ENCODE measurements at regions not wholly inside any gene's neighbourhood (a gene's known extent, or its start where the extent isn't known, plus 50 kb on each side); places are given as distances from the start of the nearest gene placed in this dataset.
"Not testable (repeated sequence)": the region's sequence is repeated elsewhere in the genome, so short reads cannot be mapped to it uniquely, and the experiment has no call there.

DNA sequence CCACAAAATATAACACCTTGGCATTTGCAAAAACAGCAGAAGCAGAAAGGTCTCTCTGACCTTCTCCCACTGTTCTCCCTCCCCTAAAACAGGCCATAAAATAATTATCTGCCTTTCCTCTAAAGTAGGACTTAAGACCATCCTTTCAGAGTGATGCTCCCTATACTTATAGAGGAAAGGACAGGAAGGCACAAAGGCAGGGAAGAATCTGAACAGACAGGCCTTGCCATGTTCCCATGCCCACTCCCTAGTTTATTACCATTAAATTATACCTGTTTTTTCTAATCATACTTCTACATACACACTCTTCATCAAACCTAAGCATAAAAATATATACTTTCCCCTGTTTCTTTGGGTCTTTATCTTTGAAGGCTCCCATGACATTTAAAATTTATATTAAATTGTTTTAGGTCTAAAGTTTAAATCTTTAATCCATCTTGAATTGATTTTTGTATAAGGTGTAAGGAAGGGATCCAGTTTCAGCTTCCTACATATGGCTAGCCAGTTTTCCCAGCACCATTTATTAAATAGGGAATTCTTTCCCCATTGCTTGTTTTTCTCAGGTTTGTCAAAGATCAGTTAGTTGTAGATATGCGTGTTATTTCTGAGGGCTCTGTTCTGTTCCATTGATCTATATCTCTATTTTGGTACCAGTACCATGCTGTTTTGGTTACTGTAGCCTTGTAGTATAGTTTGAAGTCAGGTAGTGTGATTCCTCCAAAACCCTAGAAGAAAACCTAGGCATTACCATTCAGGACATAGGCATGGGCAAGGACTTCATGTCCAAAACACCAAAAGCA is 755.8 kb upstream of the ADGRB3 start:
- DNase-seq (ENCODE audit: low read depth in 2 of 2): not testable (repeated sequence)

DNA sequence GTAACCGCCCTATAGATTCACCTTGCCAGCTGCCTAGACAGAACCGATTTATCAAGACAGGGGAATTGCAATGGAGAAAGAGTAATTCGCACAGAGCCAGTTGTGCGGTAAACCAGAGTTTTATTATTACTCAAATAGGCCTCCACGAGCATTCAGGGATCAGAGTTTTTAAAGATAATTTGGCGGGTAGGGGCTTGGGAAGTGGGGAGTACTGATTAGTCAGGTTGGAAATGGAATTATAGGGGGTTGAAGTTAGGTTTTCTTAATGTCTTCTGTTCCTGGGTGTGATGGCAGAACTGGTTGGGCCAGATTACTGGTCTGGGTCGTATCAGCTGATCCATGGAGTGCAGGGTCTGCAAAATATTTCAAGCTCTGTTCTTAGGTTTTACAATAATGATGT is 756.9 kb upstream of the ADGRB3 start:
- not testable (repeated sequence) for DNase-seq (ENCODE audit: low read depth in 2 of 2)

DNA sequence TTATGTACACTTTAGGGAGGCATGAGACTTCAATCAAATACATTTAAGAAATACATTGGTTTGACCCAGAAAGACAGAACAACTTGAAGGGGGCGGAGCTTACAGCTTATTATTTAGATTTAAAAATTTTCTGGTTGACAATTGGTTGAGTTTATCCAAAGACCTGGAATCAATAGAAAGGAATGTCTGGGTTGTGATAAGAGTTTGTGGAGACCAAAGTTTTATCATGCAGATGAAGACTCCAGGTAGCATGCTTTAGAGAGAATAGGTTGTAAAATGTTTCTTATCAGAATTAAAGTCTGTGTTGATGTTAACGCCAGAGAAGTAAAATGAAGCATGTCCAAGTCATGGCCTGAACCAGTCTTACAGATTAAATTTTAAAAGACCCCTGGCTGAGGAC is 757.8 kb upstream of the ADGRB3 start:
- DNase-seq (ENCODE audit: low read depth in 2 of 2): no peak

DNA sequence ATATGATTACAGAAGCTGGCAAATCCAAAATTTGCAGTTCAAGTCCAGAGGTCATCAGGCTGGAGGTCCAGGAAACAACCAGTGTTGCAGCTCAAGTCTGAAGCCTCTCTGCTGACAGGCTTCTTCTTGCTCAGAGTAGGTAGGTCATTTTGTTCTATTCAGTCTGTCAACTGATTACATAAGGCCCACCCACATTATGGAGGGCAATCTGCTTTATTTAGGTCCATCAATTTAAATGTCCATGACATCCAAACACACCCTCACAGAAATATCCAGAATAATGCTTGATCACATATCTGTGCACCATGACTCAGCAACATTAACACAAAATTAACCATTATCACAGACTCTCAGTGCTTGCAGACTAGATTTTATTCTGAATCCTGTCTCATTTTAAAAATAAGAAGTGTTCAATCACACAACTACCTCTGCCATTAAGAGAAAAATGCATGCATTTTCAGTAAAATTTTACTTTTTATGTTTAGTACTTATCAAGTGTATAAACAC is 759.2 kb upstream of the ADGRB3 start:
- DNase-seq (ENCODE audit: low read depth in 2 of 2): no peak

DNA sequence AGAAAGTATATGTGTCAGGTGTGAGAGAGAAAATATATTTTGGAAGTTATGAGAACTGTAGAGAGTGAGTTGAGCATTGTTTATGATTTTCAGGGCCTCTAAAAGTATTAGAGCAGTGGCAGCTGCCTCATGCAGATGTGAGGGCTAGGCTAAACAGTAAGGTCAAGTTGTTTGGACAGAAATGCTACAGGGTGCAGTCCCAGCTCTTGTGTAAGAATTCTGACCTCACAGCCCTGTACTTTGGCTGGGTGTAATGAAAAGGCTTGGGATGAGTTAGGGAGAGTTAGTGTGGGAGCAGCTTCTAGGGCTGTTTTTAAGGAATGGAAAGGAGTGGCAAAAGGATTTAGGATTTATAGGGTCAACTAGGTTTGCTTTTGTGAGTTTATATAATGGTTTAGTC is 764.8 kb upstream of the ADGRB3 start:
- no peak for DNase-seq (ENCODE audit: low read depth in 2 of 2)

DNA sequence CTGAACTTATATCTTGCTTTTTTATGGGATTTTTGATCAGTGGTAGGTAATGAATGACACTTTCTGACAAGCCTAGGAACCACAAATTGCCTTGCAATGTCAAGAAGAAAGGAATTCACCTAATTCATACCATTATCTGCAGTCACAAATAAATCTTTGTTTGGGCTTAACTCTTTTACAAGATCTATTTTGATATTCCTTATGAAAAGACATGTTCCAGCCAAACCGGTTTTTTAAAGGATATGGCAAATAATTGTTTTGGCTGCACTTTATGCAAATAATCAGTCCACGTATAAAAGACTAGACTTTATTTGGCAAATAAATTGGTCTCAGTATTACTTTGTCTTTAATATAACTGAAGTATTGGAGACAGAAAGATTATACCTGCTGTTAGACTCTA is 771.7 kb upstream of the ADGRB3 start:
- no peak for DNase-seq (ENCODE audit: low read depth in 2 of 2)

DNA sequence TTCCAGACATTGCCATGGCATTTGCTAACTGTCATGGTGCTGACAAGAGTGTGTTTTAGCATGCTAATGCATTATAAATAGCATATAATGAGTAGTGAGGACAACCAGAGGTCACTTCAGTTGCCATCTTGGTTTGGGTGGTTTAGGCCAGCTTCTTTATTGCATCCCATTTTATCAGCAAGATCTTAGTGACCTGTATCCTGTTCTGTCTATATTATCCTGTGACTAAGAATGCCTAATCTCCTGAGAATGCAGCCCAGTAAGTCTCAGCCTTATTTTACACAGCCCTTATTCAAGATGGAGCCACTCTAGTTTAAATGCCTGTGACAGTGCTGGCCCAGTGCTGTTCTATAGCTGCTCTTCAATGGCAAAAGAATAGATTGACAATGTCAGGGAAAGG is 781.0 kb upstream of the ADGRB3 start:
- DNase-seq (ENCODE audit: low read depth in 2 of 2): no peak

DNA sequence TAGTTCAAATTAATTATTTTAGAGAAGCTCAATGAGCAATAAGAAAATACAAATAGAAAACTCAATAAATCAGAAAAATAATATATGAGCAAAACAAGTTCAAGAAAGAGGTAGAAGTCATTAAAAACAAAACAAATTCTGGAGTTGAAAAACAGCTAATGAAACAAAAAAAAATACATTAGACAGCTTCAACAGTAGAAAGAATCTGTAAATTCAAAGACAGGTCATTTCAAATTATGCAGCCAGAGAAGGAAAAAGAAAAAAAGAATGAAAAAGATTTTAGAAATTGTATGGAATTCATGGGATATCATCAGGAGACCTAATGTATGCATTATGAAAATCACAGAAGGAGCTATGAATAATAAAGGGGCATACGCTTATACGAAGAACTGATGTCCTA is 795.3 kb upstream of the ADGRB3 start:
- no peak for DNase-seq (ENCODE audit: low read depth in 2 of 2)

DNA sequence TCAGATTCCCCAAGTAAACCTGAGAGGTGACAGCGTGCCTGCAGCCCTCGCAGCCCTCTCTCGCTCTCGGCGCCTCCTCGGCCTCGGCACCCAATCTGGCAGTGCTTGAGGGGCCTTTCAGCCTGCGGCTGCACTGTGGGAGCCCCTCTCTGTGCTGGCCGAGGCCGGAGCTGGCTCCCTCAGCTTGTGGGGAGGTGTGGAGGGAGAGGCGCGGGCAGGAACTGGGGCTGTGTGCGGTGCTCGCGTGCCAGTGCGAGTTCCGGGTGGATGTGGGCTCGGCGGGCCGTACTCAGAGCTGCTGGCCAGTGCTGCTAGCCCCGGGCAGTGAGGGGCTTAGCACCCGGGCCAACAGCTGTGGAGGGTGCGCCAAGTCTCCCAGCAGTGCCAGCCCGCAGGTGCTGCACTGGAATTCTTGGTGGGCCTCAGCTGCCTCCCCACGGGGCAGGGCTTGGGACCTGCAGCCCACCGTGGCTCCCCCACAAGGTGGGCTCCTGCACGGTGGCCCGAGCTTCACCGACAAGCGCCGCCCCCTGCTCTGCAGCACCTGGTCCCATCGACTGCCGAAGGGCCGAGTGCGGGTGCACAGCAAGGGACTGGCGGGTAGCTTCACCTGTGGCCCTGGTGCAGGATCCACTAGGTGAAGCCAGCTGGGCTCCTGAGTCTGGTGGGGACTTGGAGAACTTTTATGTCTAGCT is 809.7 kb upstream of the ADGRB3 start:
- no peak for DNase-seq (ENCODE audit: low read depth in 2 of 2)

DNA sequence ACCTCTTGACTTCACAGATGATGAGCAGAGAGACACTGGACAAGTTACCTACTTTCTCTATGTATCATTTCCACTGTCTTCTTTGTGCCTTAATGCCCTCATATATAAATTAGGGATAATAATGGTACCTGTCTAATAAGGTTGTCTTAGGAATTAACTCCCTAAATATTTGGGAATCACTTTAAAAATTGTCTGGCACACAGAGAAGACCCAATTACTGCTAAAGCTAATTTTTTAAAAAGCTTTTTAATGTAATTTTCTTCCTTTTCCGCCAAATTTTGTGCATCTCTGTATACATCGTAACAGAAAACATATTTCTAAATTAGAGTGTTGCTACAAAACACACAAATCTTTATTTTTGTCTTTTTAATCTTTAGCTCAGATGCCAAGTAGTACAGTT is 816.8 kb upstream of the ADGRB3 start:
- DNase-seq (ENCODE audit: low read depth in 2 of 2): no peak

DNA sequence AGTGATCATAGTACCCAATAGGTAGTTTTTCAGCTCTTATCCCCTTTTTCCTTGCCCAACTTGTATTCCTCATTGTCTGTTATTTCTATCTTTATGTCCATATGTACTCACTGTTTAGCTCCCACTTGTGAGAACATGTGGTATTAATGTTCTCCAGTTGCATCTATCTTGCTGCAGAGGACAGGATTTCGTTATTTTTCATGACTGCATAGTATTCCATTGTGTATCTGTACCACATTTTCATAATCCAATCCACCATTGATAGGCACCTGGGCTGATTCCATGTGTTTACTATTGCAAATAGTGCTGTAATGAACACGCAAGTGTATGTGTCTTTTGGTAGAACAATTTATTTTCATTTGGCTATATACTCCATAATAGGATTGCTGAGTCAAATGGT is 819.5 kb upstream of the ADGRB3 start:
- no peak for DNase-seq (ENCODE audit: low read depth in 2 of 2)

DNA sequence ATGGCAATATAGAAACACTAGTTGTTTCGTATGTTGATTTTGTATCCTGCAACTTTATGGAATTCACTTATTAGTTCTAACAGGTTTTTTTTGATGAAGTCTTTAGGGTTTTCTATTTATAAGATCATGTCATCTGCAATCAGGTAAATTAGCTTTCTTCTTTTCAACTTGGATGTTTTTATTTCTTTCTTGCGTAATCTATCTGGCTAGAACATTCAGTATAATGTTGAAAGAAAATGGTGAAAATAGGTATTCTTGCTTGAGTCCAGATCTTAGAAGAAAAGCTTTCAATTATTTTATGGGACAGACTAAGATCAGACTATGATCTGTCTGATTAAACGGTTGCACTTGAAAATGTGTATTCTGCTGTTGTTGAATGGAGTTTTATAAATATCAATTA is 820.8 kb upstream of the ADGRB3 start:
- DNase-seq (ENCODE audit: low read depth in 2 of 2): no peak

DNA sequence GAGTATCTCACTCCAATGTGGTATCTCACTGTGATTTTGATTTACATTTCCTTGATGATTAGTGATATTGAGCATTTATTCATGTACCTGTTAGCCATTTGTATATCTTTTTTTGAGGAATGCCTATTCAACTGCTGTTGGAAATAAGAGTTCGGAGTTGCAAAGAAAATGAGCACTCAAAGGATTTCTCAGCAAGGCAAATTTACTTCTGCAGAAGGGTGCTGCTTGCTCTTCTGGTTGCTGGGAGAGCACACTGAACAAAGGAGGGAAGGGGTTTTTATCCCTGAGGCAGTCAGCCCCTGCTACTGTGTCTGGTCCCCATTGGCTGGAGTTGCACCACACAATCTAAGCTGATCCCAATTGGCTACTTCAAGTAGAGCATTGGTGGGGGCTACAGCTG is 822.4 kb upstream of the ADGRB3 start:
- no peak for DNase-seq (ENCODE audit: low read depth in 2 of 2)

DNA sequence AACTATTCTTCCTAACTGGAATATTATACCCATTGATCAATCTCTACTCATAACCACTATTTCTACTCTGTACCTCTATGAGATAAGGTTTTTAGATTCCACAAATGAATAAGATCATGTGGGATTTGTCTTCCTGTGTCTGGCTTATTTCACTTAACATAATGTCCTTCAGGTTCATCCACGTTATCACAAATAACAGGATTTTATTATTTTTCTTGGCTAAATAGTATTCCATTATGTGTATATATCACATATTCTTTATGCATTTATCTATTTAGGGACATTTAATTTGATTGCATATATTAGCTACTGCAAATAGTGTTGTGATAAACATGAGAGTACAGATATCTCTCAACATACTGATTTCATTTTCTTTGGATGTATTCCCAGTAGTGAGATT is 823.0 kb upstream of the ADGRB3 start:
- no peak for DNase-seq (ENCODE audit: low read depth in 2 of 2)

DNA sequence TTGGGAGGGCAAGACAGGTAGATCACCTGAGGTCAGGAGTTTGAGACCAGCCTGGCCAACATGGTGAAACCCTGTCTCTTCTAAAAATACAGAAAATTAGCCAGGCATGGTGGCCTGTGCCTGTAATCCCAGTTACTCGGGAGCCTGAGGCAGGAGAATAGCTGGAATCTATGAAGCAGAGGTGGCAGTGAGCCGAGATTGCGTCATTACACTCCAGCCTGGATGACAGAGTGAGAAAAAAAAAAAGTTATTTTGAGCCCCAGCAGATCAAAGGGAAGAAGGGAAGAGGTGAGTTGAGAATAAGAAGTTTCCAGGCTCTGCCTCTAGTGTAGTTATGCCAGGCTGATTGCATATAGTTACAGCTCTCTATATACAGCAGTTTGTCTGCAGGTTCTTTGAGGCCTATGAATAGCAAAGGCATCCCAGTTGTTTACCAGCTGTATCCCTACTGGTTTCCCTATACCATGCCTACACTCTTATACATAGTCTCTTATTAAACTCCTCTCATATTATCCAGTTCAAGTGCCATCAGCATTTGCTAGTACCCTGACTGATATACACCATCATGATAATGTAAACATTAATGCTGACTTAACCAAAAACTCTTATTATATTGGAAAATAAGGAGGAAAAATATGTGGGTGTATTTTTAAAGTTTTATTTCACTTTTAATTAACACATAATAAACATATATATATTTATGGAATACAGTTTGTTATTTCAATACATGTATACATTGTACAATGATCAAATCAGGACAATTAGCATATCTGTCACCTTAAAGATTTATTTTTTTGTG is 823.6 kb upstream of the ADGRB3 start:
- no peak for DNase-seq (ENCODE audit: low read depth in 2 of 2)

DNA sequence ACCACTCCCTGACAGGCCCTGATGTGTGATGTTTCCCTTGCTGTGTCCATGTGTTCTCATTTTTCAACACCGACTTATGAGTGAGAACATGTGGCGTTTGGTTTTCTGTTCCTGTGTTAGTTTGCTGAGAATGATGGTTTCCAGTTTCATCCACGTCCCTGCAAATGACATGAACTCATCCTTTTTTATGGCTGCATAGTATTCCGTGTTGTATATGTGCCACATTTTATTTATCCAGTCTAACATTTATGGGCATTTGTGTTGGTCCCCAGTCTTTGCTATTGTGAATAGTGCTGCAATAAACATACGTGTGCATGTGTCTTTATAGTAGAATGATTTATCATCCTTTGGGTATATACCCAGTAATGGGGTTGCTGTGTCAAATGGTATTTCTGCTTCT is 830.3 kb upstream of the ADGRB3 start:
- not testable (repeated sequence) for DNase-seq (ENCODE audit: low read depth in 2 of 2)

DNA sequence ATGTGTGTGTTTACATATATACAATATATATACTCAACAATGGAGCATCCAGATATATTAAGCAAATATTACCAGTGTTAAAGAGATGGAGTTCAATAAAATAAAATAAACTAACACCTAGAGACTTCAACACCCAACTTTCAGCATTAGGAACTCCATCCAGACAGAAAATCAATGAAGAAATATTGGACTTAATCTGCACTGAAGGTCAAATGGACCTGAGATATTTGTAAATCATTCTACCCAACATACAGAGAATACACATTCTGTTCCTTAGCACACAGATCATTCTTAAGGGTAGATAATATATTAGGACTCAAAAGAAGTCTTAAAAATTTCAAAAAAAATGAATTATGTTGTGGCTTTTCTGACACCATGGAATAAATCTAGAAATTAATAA is 832.3 kb upstream of the ADGRB3 start:
- no peak for DNase-seq (ENCODE audit: low read depth in 2 of 2)

DNA sequence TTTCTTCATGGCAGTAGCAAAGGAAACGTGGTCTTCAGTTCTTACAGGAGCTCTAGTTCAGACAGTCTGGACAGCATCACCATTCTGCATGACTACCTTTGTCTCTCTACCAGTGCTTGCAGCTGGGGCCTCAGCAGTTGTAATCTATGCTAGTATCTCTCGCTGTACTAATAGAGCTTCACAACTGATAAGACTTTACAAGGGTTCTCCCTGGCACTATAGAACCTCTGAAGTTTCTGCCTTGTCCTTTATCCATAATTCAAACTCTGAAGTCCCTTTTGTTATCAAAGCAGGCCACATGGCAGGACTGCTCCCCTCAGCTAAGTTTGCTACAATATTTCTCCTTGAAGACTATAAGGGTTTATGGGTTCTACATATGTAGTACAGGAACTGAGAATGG is 842.1 kb upstream of the ADGRB3 start:
- DNase-seq (ENCODE audit: low read depth in 2 of 2): no peak

DNA sequence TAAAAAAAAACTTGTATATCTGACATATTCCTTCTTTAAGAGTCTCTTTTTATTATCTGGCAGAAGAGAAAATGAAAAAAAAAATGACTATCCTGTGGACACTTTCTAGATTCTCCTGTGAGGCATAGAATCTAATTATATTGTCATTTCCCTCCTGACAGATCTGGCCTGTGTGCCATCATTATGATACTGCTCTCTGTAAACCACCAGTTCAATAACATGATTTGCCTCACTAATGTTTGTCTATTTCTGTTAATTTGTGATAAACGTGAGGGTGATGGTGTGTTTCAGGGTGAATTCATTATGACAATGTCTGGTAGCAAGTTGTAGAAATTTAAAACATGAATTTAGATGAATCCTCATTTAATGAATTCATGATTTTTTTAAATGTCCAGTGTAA is 844.5 kb upstream of the ADGRB3 start:
- no peak for DNase-seq (ENCODE audit: low read depth in 2 of 2)

DNA sequence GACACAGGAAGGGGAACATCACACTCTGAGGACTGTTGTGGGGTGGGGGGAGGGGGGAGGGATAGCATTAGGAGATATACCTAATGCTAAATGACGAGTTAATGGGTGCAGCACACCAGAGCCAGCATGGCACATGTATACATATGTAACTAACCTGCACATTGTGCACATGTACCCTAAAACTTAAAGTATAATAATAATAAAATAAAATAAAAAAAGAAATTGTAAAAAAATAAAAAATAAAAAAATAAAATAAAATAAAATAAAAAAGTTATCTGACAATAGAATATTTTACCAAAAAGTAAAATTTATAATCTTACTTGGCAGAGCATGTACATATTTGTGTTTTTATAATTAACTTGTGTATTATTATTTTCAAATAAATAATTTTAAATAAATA is 848.0 kb upstream of the ADGRB3 start:
- DNase-seq (ENCODE audit: low read depth in 2 of 2): not testable (repeated sequence)

DNA sequence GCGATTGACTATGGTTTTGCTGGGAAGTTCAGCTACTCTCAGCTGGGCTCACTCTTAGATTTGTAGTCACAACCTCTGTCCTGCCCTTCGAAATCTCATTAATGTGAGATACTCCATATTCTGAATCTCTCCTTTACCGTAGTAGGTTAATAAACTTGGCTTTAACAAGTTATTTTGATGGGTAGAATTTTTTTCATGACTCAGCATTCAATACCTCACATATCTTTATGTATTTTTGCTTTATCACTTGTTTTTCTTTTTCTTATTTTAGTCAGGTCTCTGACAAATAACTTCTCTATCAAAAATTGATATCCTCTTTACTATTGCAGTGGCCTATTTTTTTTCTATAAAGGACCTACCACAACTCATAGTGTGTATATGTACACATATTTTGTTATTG is 855.2 kb upstream of the ADGRB3 start:
- no peak for DNase-seq (ENCODE audit: low read depth in 2 of 2)

DNA sequence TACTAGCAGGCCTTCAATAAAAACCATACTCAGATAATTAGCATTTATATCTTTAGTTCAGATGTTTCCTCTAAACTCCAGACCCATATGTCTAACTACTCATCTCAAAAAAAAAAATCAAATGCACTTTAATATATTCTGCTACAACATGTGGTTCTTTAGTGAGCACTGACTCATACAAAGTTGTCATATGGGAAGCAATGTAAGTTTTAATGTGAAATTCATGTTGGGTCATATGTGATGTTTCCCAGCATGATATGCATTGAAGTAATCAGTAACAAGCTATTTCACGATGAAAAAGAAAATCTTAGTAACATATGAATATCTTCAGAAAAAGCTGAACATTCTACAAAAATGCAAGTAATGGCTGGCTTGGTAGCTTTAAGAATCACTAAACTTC is 859.7 kb upstream of the ADGRB3 start:
- no peak for DNase-seq (ENCODE audit: low read depth in 2 of 2)

DNA sequence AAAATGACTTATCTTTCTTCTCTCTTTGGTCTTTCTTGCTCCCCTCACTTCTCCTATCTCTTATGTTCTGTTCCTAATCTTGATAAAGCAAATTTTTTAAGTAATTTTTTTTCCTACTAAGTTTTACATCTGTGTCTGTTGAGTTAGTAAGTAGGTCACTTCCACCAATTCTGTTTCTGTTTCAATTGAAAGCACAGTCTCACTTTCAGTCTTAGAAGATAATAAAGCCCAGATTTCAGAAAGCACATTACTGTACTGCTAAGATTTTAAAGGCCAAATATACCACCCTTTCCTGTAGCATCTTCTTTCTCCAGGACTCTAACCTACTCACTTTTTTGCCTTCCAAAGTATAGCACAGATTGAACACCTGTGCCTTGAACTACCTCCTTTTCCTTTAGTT is 866.1 kb upstream of the ADGRB3 start:
- DNase-seq (ENCODE audit: low read depth in 2 of 2): no peak

Data from activated CD4-positive, alpha-beta T cell treated with anti-CD3 and anti-CD28 coated beads for 24 hours (primary cell).